ENCODE measurements at regions not wholly inside any gene's neighbourhood (a gene's known extent, or its start where the extent isn't known, plus 50 kb on each side); places are given as distances from the start of the nearest gene placed in this dataset.
"Not testable (repeated sequence)": the region's sequence is repeated elsewhere in the genome, so short reads cannot be mapped to it uniquely, and the experiment has no call there.

GRCh38 chr3:59496250-59496649, 446.4 kb upstream of the CFAP20DC start:
- no peak for DNase-seq

GRCh38 chr3:59494969-59495368, 445.1 kb upstream of the CFAP20DC start:
- DNase-seq, result not testable (repeated sequence)

DNA sequence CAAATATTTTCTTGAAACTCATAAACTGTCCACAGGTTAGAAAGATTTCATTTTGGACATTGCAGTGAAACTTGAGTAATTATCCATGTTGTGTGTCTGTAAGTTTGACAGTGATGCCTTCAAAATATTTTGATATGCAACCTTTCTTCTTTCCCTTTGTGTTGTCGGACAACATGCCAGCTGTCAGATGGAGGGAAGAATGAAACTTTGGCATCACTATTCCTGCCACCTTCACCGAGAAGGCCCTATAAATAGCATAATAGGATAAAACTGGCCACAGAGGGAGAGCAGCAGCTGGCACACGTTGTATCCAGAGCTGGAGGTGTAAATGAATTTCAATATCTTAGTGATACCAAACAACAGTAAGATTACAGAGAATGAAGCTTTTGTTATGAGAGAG, 436.7 kb upstream of the CFAP20DC start:
- DNase-seq, result no peak

GRCh38 chr3:59483191-59483590, 433.4 kb upstream of the CFAP20DC start:
- no peak for DNase-seq

DNA sequence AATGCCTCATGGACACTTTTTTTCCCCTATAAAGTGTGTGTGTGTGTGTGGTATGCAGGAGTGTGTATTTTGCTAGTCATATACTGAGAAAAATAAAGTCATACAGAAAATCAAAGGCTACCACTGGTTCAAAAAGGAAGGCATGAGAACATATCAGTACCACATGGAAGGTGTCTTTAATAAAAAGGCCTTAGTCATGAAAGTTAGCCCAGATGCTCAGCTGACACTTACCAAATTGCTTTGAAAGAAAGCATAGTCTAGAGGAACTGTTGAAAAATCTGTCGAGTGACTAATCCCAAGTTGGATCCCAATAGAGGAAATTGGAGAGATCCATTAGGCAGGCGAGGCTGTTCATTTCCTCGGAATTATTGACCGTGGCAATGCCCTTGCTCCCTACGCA, 432.9 kb upstream of the CFAP20DC start:
- DNase-seq, result no peak

GRCh38 chr3:59481776-59482400, 432.1 kb upstream of the CFAP20DC start:
- DNase-seq, result no peak

GRCh38 chr3:59480486-59480995, 430.7 kb upstream of the CFAP20DC start:
- peak in 1 of 5 experiments; percentile 58 for DNase-seq

DNA sequence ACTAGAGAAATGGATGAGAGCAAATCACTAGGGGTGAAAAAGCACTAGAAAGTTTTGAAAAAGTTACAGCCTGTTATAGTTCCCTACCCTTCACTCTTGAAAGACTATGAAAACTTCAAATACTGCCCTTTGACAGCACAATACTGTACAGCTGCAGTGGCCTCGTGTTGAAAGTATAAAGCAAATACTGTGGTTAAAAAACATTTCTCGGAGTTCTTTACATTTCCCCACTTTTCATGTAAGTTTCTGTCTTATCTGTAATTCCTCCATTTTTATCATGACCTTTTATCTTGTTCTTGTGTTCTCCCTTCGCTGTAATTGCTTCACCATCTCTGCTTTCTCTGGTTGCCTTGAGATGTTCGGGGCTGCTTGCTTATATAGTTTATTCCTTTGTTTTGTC, 423.8 kb upstream of the CFAP20DC start:
- DNase-seq, result no peak

- DNase-seq, result no peak
Measured at GRCh38 chr3:59472541-59472940, 422.7 kb upstream of the CFAP20DC start.

- DNase-seq, result peak in 1 of 5 experiments; percentile 94
Measured at GRCh38 chr3:59469948-59470723, 420.3 kb upstream of the CFAP20DC start.

- no peak for DNase-seq
Measured at GRCh38 chr3:59467476-59467875, 417.7 kb upstream of the CFAP20DC start.

GRCh38 chr3:59464187-59464586, 414.4 kb upstream of the CFAP20DC start:
- no peak for DNase-seq

DNA sequence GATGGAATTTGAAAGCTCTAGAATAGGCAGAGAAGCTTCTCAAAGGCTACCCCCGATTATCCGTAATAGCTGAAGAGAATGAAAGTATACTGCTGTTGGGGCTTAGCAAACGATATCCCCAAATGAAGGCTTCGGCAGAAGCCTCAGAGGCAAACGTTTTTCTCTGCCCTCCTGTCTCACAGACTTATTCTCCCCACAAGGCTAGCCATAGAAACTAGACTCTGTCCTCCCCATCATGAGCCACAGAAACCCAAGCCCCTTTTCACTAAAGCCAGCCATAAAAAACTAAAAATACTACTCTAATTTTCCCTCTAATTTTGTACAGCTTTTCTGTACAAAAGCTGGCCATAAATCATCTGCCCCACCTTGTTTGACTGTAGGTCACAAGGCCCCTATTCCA, 413.4 kb upstream of the CFAP20DC start:
- DNase-seq, result no peak

DNA sequence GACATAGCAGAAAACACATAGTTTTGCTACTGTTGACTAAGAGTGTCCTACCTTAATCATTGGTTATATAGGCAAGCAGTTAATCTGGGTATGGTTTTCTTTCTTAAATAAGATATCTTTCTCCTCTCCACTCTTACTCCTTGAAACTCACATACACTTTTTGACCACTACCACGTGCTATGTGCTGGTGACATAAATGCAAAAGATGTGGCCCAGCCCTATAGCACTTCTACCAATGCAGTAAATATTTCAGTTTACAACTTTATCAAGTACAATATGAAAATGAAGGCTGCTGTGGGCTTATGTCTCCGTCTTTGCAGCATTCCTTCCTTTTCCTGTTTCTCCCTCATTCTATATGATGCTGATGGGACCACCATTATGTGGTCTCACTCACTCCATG, 410.2 kb upstream of the CFAP20DC start:
- no peak for DNase-seq

DNA sequence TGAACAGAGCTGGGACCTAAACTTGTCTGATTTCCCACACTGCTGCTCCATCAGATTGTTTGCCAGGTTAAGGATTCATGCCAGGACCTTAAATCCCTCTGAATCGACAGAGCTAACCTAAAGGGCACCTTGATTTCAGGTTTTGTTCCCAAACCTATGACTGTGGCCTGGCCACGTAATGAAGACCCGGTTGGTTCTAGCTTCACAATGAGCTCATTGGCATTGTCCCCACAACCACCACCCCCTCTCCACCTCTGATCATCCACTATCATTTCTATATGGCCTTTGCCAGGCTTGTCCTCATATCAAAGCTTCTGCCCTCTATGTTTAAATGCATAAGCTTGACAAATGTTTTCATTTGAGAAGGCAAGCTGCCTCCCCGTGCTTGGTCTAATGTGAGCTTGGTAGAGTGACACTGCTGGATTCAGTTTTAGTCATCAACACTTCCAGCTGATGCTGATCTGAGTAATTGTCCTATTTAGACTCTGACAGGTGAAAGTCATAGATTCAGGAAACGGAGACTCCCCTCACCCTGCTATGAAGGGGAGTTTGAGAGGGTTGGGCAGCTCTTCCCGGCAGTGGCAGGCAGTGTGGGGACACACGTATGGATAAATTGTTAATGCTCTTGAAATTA, 407.1 kb upstream of the CFAP20DC start:
- peak in 1 of 5 experiments; percentile 93 for DNase-seq

DNA sequence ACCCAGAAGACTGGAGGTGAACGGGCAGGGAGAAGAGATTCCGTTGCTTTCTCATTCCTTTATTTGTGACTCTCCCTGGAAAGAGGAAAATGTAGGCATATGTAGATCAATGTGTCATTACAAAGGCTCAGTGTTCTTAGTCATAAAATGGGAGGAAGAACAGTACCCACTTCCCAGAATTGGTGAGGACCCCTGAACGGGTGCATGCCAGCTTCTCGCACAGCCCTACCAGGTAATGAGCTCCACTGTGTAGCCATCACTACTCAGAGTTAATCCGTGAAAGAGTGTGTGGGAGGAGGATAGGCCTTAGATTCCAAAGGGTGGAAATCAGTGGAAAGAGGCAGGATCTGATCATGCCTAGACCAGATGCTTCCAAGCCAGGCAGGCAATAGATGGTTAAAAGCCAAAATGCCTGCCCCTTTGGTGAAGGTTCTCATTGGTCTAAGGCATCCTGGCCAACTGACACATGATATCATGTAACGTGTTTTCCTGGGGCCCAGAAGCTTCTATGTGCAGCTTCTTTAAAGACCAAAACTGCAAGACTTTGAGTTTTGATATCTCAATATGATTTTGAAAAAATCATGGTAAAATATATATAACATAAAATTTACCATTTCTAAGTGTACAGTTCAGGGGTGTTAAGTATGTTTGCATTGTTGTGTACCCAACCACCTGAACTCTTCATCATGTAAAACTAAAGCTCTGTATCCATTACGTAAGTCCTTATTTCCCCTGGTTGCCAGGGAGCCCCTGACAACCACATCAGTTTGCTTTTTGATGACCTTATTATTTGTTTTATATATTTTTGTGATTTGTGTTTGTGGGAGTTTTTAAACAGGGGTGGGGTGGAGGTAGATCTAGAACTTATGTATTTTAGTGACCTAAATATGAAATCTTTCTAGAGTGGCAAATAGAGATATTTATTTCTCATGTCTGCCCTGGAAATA, 402.2 kb upstream of the CFAP20DC start:
- peak in 2 of 5 experiments; percentile 25 to 59 for DNase-seq

DNA sequence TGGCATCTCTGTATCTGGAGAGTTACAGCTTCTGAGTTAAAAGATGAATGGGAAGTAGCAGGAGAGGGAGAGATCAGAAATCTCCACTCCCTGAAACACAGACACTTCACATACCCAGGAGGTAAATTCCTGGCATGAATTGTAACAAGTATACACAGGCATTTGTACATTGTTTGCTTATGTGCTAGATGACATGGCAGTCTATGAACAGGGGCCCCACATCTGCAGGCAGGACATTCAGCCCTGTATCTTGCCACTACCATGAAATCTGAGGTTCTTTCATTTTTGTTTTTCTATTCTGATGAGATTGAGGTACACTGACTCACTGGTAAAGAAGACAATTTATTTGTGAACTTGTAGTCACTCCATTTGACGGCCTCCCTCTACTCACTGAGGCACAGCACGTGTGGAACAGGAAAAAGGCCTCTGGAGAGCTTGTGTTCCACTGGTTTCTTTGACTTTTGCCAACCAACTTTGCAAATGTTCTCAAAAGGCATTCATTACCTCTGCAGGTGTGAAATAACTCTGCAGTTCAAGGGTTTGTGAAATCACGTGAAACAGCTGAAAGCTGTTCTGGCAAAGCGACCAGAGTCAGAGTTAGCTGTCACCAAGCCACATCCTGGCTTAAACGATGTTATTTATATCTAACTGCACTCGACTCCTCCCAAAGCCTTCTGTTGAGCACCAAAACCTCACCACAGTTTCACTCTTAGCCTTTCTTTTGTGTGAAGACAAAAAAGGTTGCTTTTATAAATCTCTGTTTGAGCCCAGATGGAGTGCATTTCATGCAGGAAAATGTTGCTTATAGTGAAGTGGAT, 401.3 kb upstream of the CFAP20DC start:
- peak in 3 of 5 experiments; percentile 17 to 99 (median 69) for DNase-seq

DNA sequence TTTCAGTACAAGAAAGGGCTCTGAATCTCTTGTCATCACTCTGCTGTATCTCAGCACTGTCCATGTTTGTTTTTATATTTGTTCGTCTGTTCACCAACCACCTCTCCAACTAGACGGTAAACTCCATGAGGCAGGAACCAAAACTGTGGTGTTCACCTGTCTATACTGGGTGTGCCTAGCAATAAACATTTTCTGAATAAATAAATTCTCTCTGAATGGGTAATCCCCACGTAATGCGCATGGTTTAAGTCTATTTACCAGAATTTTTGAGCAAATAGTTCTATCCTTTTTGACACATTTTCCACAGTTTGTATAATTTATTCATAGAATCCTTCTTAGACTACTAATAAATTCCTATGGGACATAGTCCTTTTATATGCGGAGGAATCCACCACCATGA, 400.6 kb upstream of the CFAP20DC start:
- no peak for DNase-seq

- DNase-seq, result no peak
Measured at GRCh38 chr3:59446775-59447465, 397.1 kb upstream of the CFAP20DC start.

GRCh38 chr3:59444676-59445075, 394.9 kb upstream of the CFAP20DC start:
- no peak for DNase-seq

- peak in 1 of 5 experiments; percentile 89 for DNase-seq
Measured at GRCh38 chr3:59444294-59444671, 394.5 kb upstream of the CFAP20DC start.

Data from T-helper 2 cell (primary cell).